ENCODE measurements at regions not wholly inside any gene's neighbourhood (a gene's known extent, or its start where the extent isn't known, plus 50 kb on each side); places are given as distances from the start of the nearest gene placed in this dataset.
"Not testable (repeated sequence)": the region's sequence is repeated elsewhere in the genome, so short reads cannot be mapped to it uniquely, and the experiment has no call there.

DNA sequence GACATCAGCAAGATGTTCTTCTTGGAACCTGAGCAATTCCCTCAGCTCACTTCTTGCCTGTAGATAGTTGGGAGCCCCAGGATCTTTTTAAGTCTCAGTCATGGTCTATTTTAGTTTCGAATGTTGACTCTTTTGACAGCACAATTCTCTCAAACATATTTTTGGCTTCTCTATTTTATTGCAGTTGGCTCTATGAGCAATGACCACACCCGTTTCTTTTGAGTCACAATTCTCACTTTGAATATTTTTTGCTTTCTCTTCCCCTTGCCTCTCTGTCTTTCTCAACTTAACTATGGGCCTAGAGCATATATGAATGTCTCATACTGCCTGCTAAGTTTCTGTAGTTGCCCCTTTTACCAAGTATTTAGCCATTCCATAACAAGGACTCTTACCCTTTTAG lies 222.8 kb downstream of the PTN start:
- Histone ChIP-seq H3K4me1 (peaks cover 0 to 2% (median 0%) of the 10 kb centered on the region in 3 donors), H3K27me3 (no peaks in the 10 kb centered on the region), H3K36me3 (no peaks in the 10 kb centered on the region), H3K9me3 (no peaks in the 10 kb centered on the region), H3K27ac (no peak overlapping the region), H3K4me3 (no peak overlapping the region)
- 40% methylated on average over 1 to 2 of the region's 2 CpGs for WGBS, 2 donors (ENCODE audit: low coverage in 1 of 2)
- TF ChIP-seq, protein P1, sequence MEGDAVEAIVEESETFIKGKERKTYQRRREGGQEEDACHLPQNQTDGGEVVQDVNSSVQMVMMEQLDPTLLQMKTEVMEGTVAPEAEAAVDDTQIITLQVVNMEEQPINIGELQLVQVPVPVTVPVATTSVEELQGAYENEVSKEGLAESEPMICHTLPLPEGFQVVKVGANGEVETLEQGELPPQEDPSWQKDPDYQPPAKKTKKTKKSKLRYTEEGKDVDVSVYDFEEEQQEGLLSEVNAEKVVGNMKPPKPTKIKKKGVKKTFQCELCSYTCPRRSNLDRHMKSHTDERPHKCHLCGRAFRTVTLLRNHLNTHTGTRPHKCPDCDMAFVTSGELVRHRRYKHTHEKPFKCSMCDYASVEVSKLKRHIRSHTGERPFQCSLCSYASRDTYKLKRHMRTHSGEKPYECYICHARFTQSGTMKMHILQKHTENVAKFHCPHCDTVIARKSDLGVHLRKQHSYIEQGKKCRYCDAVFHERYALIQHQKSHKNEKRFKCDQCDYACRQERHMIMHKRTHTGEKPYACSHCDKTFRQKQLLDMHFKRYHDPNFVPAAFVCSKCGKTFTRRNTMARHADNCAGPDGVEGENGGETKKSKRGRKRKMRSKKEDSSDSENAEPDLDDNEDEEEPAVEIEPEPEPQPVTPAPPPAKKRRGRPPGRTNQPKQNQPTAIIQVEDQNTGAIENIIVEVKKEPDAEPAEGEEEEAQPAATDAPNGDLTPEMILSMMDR (IDR thresholded peaks at IDR 0.05) = no peak
- TF ChIP-seq POLR2AphosphoS5 (IDR thresholded peaks at IDR 0.05) (no peak), POLR2A (IDR thresholded peaks at IDR 0.05) (no peak), EP300 (IDR thresholded peaks at IDR 0.05) (no peak)
- ATAC-seq = no peak

DNA sequence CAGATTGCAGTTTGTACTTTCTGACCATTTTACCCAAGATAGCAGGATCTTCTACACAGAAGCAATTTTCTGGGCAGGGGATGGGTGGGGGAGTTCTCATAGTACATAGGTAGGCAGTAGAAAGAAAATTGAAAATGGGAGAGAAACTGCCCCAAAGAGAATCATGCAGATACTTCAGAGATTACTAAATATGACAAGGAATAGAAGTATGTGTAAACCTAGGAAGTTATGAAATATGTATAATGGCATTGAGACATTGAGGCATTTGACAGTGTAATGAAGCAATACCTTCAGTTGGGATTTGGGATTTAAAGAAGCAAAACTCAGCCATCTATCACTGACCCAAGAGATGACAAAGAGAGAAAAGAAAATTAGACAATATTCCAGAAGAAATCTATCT lies 233.0 kb downstream of the PTN start:
- Histone ChIP-seq H3K4me3 (no peak overlapping the region), H3K4me1 (peaks cover 0 to 5% (median 0%) of the 10 kb centered on the region in 3 donors), H3K27me3 (no peaks in the 10 kb centered on the region), H3K36me3 (no peaks in the 10 kb centered on the region), H3K9me3 (no peaks in the 10 kb centered on the region), H3K27ac (no peak overlapping the region)
- ATAC-seq = peak; percentile 31
- no peak for TF ChIP-seq EP300 (IDR thresholded peaks at IDR 0.05)
- TF ChIP-seq, protein P1 (IDR thresholded peaks at IDR 0.05) = no peak
- no peak for TF ChIP-seq POLR2A (IDR thresholded peaks at IDR 0.05)
- no peak for TF ChIP-seq POLR2AphosphoS5 (IDR thresholded peaks at IDR 0.05)

DNA sequence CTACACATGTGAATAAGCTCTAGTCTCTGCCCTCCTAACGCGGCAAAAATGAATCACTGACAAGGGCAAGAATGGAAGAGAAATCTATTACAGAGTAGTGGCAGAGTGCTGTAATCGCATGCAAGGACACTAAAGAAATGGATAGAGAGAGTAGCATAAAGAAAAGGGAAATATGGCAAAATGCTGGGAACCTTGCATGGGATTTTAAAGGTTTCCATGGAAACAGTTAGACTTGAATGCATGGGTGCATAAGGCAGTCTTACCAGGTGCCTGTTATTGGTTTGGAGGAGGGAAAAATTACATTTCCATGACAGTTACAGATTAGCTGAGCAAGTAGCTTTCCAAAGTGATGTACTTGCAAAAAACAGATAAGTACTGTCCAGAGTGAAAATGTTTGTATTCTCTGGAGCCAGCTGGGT lies 233.4 kb downstream of the PTN start:
- ATAC-seq = no peak
- Histone ChIP-seq H3K4me3 (no peak overlapping the region), H3K4me1 (peaks cover 0 to under 1% (median 0%) of the 10 kb centered on the region in 3 donors), H3K27ac (no peak overlapping the region), H3K27me3 (no peaks in the 10 kb centered on the region), H3K9me3 (no peaks in the 10 kb centered on the region), H3K36me3 (no peaks in the 10 kb centered on the region)
- TF ChIP-seq, protein P1 (IDR thresholded peaks at IDR 0.05) = no peak
- TF ChIP-seq EP300 (IDR thresholded peaks at IDR 0.05) = no peak
- TF ChIP-seq POLR2AphosphoS5 (IDR thresholded peaks at IDR 0.05) = no peak
- TF ChIP-seq POLR2A (IDR thresholded peaks at IDR 0.05) = no peak
- WGBS, 2 donors (ENCODE audit: low coverage in 1 of 2) = 50 to 66% methylated on average over 1 to 2 of the region's 3 CpGs

DNA sequence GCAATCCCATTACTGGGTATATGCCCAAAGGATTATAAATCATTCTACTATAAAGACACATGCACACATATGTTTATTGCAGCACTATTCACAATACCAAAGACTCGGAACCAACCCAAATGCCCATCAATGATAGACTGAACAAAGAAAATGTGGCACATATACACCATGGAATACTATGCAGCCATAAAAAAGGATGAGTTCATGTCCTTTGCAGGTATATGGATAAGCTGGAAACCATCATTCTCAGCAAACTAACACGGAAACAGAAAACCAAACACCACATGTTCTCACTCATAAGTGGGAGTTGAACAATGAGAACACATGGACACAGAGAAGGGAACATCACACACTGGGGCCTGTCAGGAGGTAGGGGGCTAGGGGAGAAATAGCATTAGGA lies 235.7 kb downstream of the PTN start:
- H3K4me1 ChIP-seq, H3K9me3 ChIP-seq, H3K27ac ChIP-seq, H3K36me3 ChIP-seq, H3K27me3 ChIP-seq, ATAC-seq, H3K4me3 ChIP-seq: not testable (repeated sequence)
- 71 to 83% methylated on average over 1 to 2 of the region's 2 CpGs for WGBS, 2 donors (ENCODE audit: low coverage in 1 of 2)

DNA sequence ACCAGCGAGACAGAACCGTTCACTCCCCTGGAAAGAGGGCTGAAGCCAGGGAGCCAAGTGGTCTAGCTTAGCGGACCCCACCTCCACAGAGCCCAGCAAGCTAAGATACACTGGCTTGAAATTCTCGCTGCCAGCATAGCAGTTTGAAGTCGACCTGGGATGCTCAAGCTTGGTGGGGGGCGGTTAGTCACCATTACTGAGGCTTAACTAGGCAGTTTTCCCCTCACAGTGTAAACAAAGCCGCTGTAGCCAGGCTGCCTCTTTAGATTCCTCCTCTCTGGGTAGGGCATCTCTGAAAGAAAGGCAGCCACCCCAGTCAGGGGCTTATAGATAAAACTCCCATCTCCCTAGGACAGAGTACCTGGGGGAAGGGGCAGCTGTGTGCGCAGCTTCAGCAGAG lies 235.1 kb downstream of the CHRM2 start:
- not testable (repeated sequence) for ATAC-seq, H3K4me1 ChIP-seq, H3K9me3 ChIP-seq, H3K27ac ChIP-seq, H3K27me3 ChIP-seq, H3K36me3 ChIP-seq, H3K4me3 ChIP-seq
- WGBS, 2 donors (ENCODE audit: low coverage in 1 of 2) = 80 to 100% methylated on average over 1 to 2 of the region's 8 CpGs

DNA sequence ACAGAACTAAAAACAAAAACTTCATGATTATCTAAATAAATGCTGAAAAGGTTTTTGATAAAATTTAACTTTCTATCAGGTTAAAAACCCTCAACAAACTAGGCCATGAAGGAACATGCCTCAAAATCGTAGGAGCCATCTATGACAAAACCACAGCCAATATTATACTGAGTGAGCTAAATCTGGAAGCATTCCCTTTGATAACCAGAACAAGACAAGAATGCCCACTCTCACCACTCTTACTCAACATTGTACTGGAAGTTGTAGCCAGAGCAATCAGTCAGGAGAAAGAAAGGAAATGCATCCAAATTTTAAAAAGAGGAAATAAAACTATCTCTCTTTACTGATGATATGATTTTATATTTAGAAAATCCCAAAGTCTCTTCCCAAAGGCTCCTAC lies 228.7 kb downstream of the CHRM2 start:
- Histone ChIP-seq H3K27me3 (no peaks in the 10 kb centered on the region), H3K27ac (no peak overlapping the region), H3K4me3 (no peak overlapping the region), H3K9me3 (no peaks in the 10 kb centered on the region), H3K4me1 (no peaks in the 10 kb centered on the region), H3K36me3 (no peaks in the 10 kb centered on the region)
- TF ChIP-seq POLR2AphosphoS5 (IDR thresholded peaks at IDR 0.05) = no peak
- no peak for TF ChIP-seq EP300 (IDR thresholded peaks at IDR 0.05)
- no peak for TF ChIP-seq POLR2A (IDR thresholded peaks at IDR 0.05)
- TF ChIP-seq, protein P1 (IDR thresholded peaks at IDR 0.05) = no peak
- 56 to 70% methylated on average over 1 of the region's 1 CpG for WGBS, 2 donors (ENCODE audit: low coverage in 1 of 2)
- ATAC-seq = no peak

Data from gastroesophageal sphincter (tissue), 4 donors.